Kidney (tissue), 13 donors: ENCODE measurements at regions not wholly inside any gene's neighbourhood (a gene's known extent, or its start where the extent isn't known, plus 50 kb on each side); places are given as distances from the start of the nearest gene placed in this dataset.

Source experiments
- DNase-seq, 5 donors: peaks; one replicate each; pipeline ENCODE4 v3.0.0-alpha.2; 2013 to 2020
- FAIRE-seq: peaks from 2 replicates; lab custom pipeline; 2012; peaks lifted over from hg19 to GRCh38; lab: Jason Lieb, UNC
- H3K27ac ChIP-seq, 2 donors: one replicate each; pipeline ENCODE4 v1.7.0; 2013; ENCODE audit warnings: low read depth in 2 of 2, low read length in 2 of 2, inconsistent platforms in 1 of 2
- H3K27me3 ChIP-seq: one replicate; pipeline ENCODE4 v1.7.1; 2013; ENCODE audit warnings: low read length, inconsistent platforms; ENCODE audit not compliant: control insufficient read depth, insufficient read depth
- H3K36me3 ChIP-seq, 3 donors: one replicate each; pipeline versions ENCODE4 v1.7.0 to v1.7.1; 2013; ENCODE audit warnings: low read length in 3 of 3, control low read depth in 1 of 3, inconsistent platforms in 1 of 3; ENCODE audit not compliant: insufficient read depth in 3 of 3, control insufficient read depth in 2 of 3
- H3K4me1 ChIP-seq, 3 donors: one replicate each; pipeline versions ENCODE4 v1.7.0 to v1.7.1; 2013; ENCODE audit warnings: low read length in 3 of 3, inconsistent platforms in 1 of 3, low read depth in 1 of 3; ENCODE audit not compliant: control insufficient read depth in 2 of 3, insufficient read depth in 2 of 3
- H3K4me3 ChIP-seq, 3 donors: one replicate each; pipeline versions ENCODE4 v1.7.0 to v1.8.1; 2013; ENCODE audit warnings: low read length in 3 of 3, control low read depth in 1 of 3, inconsistent platforms in 1 of 3
- H3K9ac ChIP-seq, 3 donors: one replicate each; pipeline versions ENCODE4 v1.7.0 to v1.7.1; 2013; ENCODE audit warnings: low read length in 3 of 3, control low read depth in 1 of 3, inconsistent platforms in 1 of 3
- H3K9me3 ChIP-seq, 3 donors: one replicate each; pipeline versions ENCODE4 v1.7.0 to v1.7.1; 2013; ENCODE audit warnings: low read length in 3 of 3, control low read depth in 1 of 3, inconsistent platforms in 1 of 3; ENCODE audit not compliant: control insufficient read depth in 2 of 3, insufficient read depth in 1 of 3
- intact Hi-C: fragments of 100-400 bp; cut with DNase I; formaldehyde crosslinking; loops from one replicate; pipeline ENCODE4 v1.11.1; 2022
- TF ChIP-seq, protein P1 (sequence below): IDR thresholded peaks from 3 replicates; pipeline ENCODE4 v1.5.1; 2012; ENCODE audit warnings: mild to moderate bottlenecking, moderate library complexity, borderline replicate concordance; ENCODE audit not compliant: insufficient read depth; ENCODE audit errors: extremely low read depth
- donor health status: control.
- donor health status: control.
- donor health status: control.
- donor health status: control.
- donor health status: control.
- donor health status: DM: yes; HTN: yes; CAD: no.
- donor health status: Normal renal cell carcinoma (clear cell type).

DNA sequence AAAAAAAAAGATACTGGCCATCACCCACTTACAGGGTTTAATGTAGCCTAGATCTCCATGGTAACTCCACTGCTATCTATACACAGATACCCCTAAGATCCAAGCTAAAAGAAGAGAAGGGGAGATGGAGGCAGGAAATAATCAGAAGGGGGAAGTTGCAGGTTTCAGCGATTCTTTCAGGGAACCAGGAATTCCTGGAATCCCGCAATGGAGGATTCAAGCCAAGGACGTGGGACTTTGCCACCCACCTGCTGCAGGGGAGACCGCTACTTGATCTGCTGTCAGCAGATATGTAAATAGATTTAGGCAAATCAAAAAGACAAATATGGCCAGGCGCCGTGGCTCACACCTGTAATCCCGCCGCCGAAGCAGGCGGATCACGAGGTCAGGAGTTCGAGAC lies 121.1 kb downstream of the AIPL1 start:
- Histone ChIP-seq H3K27me3 (no peaks in the 10 kb centered on the region), H3K9me3 (no peaks in the 10 kb centered on the region), H3K4me1 (no peaks in the 10 kb centered on the region), H3K9ac (no peak overlapping the region), H3K4me3 (no peak overlapping the region), H3K27ac (no peak overlapping the region), H3K36me3 (no peaks in the 10 kb centered on the region)
- intact Hi-C loops: no loop called here
- TF ChIP-seq, protein P1, sequence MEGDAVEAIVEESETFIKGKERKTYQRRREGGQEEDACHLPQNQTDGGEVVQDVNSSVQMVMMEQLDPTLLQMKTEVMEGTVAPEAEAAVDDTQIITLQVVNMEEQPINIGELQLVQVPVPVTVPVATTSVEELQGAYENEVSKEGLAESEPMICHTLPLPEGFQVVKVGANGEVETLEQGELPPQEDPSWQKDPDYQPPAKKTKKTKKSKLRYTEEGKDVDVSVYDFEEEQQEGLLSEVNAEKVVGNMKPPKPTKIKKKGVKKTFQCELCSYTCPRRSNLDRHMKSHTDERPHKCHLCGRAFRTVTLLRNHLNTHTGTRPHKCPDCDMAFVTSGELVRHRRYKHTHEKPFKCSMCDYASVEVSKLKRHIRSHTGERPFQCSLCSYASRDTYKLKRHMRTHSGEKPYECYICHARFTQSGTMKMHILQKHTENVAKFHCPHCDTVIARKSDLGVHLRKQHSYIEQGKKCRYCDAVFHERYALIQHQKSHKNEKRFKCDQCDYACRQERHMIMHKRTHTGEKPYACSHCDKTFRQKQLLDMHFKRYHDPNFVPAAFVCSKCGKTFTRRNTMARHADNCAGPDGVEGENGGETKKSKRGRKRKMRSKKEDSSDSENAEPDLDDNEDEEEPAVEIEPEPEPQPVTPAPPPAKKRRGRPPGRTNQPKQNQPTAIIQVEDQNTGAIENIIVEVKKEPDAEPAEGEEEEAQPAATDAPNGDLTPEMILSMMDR: no peak
- FAIRE-seq (no peak), DNase-seq (no peak)

DNA sequence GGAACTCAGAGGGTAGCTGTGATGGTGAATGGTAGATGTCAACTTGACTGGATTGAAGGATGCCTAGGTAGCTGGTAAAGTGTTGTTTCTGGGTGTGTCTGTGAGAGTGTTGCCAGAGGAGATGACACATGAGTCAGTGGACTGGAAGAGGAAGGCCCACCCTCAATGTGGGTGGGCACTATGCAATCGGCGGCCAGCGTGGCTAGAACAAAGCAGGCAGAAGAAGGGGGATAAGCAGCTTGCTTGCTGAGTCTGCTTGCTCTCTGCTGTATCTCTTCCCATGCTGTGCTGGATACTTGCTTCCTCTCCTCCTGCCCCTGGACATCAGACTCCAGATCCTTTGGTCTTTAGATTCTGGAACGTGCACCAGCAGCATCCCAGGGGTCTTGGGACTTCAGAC lies 128.1 kb downstream of the AIPL1 start:
- TF ChIP-seq, protein P1: no peak
- H3K27ac ChIP-seq: no peak overlapping the region
- no peak for DNase-seq
- FAIRE-seq: no peak
- no peak overlapping the region for H3K4me3 ChIP-seq
- no peaks in the 10 kb centered on the region for H3K36me3 ChIP-seq
- H3K4me1 ChIP-seq: no peaks in the 10 kb centered on the region
- no peaks in the 10 kb centered on the region for H3K27me3 ChIP-seq
- H3K9ac ChIP-seq: no peak overlapping the region
- no peaks in the 10 kb centered on the region for H3K9me3 ChIP-seq
- intact Hi-C loops: no loop called here

DNA sequence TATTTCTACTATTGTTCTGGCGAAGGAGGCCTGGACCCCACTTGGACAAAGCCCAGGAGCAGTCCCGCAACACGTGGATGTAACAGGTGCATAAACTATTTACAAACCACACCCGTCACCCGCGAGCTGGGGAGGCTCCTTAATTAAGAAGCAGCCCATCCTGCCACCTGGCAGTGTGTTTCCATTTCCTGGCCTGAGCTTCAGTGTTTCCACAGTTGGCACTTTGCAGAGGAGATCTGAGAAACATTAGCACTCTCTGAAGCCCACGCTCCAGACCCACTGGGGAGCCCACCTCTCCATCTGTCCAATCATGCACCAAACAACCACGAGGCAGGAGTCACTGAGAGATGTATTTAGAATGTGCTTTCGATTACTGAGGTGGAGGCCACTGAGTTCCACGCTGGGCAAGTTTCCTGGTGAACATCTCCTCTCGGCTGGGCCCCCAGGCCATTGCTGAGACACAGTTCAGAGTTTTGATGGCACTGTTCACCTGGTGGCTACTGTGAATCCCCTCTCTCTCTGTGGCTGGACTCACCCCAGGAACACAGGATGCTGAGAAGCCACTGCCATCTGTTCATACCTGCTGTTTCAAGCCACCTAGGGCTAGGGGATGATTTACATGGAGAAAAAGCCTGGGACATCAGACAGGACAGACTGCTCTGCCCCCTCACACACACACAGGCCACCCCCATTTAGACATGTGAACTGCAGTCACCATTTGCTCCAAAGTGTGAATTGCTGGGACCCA lies 129.1 kb downstream of the AIPL1 start:
- TF ChIP-seq, protein P1: no peak
- H3K27ac ChIP-seq: no peak overlapping the region
- FAIRE-seq (no peak), DNase-seq (no peak)
- intact Hi-C loops: no loop called here
- H3K9me3 ChIP-seq: no peaks in the 10 kb centered on the region
- H3K9ac ChIP-seq: no peak overlapping the region
- H3K4me3 ChIP-seq: no peak overlapping the region
- H3K27me3 ChIP-seq: no peaks in the 10 kb centered on the region
- no peaks in the 10 kb centered on the region for H3K36me3 ChIP-seq
- H3K4me1 ChIP-seq: no peaks in the 10 kb centered on the region
